NCI-H69 (cell line): ENCODE measurements at regions not wholly inside any gene's neighbourhood (a gene's known extent, or its start where the extent isn't known, plus 50 kb on each side); places are given as distances from the start of the nearest gene placed in this dataset.
A peak's percentile ranks its signal among the peaks of the same experiment; 100 is the strongest.
"Not testable (repeated sequence)": the region's sequence is repeated elsewhere in the genome, so short reads cannot be mapped to it uniquely, and the experiment has no call there.

Experiments used
- DNase-seq: peaks from one replicate; lab custom pipeline; 2025; lab: John Stamatoyannopoulos, UW

DNA sequence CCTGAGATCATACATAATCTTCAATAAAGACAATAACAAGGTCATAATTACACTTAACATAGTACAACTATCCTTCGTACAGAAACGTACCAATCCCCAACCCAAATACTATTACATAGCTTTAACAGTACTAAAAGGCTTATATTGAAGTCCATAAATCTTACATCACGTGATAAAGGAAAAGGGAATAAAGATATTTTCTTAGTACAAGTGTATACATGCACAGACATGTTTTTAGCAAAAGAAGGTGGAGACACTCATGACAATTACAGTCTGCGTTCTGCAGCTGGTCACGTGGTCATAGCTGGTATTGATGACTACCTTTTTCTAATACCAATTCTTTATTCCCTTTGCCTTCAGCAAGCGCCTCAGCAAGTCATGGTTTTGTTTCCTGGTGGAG is 464.5 kb upstream of the SLITRK5 start:
- no peak for DNase-seq

DNA sequence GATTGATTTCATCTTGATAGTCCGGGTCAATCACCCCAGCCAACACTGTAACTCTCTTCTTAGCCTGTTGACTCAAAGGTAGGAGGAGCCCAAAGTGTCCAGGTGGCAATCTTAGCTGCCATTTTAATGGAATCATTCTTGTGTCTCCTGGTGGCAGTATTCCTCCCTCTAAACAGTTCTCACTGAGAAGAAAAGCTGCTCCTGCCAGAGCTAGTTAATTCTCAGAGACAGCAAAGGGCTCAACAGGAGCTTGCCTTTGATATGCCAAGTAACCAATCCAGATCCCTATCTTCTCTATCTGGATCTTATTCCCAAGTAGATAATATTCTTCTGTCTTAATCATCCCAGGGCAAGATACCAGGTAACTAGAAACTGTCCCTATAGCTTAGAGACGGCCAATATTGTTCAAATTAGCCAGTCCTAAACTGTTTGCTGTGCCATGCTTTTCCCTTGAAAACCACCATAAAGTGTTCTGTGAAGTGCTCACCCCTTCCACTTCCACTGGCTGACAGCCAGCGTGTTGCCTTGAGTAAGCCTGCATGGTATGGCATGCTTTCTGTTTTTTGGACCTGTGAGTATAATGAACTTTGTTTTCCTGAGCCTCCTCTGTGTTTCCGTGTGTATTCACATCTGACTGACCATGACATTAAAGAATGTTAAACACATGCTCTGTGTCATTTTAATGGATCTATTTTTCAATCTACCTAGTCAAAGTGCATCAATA is 463.7 kb upstream of the SLITRK5 start:
- DNase-seq: peak; percentile 71

DNA sequence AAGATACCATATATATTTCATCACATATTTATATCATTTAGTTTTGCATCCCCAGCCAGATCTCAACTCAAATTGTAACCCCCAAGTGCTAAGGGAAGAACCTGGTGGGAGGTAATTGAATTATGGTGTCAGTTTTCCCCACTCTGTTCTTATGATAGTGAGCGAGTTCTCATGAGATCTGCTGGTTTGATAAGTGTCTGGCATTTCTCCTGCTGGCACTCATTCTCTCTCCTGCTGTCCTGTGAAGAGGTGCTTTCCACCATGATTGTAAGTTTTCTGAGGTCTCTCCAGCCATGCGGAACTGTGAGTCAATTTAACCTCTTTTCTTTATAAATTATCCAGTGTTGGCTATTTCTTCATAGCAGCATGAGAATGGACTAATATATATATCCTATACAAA is 462.5 kb upstream of the SLITRK5 start:
- peak; percentile 52 for DNase-seq

DNA sequence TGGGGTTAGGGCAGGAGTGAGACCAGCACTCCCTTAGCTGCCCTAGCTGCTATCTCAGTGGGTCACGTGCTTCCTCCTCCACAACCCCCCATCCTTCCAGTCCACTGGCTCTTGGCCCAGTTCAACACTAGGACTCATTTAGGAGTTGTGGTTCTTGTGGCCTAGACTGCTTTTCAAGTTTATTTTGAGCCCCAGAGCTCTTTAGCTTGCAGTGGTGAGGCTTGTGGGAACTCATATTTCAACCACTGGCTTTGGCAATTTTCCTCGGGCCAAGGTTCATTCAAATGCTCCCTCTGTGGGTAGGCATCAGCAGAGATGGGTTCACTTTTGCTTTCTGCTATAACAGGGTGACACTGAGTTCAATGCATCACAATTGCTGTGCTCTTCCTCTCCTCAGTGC is 436.2 kb upstream of the SLITRK5 start:
- no peak for DNase-seq

DNA sequence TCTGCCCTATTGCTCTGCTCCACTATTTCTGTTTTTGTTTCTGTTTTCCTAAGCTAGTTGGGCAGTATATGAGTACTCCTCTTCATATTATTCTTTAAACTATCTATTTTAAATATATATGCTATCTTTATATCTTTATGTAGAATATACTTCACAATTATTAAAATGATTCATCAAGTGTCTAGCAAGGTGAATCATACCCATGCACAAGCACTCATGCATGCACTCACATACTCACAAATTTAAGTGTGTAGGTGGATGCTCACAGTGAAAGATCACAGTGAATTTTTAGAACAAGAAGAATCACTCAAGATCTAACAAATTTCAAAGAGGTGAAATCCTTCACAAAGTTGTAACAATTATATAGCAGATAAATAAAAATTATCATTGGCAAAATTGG is 435.6 kb upstream of the SLITRK5 start:
- no peak for DNase-seq

GRCh38 chr13:87244256-87244890 is 426.8 kb upstream of the SLITRK5 start:
- DNase-seq: no peak

DNA sequence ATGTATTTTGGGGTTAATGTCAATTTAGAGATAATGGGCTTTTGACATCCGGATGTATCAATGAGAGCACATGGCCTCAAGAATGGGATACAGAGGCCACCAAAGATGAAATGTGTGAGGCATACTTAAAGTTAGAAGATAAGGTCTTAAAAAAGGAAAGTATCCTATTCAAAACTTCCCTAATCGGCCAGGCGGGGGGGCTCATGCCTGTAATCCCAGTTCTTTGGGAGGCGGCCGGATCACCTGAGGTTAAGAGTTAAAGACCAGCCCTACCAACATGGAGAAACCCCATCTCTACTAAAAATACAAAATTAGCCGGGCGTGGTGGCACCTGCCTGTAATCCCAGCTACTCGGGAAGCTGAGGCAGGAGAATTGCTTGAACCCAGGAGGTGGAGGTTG is 421.3 kb upstream of the SLITRK5 start:
- DNase-seq: not testable (repeated sequence)

DNA sequence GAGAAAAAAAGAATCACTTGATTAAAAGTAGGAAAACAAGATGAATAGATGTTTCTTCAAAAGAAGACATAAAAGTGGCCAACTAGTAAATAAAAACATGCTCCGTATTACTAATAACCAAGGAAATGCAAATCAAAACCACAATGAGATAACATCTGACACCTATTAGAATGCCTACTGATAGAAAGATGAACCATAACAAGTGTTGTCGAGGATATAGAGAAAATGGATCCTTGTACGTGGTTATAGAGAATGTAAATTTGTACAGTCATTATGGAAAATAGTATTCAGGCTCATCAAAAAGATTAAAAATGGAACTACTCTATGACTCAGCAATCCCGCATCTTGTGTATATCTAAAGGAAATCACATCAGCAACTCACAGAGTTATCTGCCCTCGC is 415.8 kb upstream of the SLITRK5 start:
- no peak for DNase-seq

DNA sequence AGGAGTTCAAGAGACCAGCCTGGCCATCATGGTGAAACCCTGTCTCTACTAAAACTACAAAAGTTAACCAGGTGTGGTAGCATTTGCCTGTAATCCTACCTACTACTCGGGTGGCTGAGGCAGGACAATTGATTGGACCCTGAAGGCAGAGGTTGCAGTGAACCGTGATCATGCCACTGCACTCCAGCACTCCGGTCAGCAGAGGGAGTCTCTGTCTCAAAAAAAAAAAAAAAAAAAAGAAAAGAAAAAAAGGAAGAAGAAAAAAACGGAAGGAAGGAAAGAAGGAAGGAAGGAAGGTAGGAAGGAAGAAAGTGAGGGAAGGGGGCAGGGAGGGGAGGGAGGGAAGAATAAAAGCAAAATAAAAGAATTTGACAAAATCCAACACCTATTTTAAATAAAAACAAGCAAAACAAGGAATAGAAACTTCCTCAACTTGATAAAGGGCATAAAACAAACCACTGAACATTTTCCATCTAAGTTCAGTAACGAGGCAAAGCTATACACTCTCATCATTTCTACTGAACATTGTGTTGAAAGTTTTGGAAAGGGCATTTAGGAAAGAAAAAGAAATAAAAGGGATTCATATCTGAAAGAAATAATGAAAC is 411.6 kb upstream of the SLITRK5 start:
- peak; percentile 47 for DNase-seq

- peak; percentile 76 for DNase-seq
These were observed 396.9 kb upstream of the SLITRK5 start for GRCh38 chr13:87274209-87274819.

DNA sequence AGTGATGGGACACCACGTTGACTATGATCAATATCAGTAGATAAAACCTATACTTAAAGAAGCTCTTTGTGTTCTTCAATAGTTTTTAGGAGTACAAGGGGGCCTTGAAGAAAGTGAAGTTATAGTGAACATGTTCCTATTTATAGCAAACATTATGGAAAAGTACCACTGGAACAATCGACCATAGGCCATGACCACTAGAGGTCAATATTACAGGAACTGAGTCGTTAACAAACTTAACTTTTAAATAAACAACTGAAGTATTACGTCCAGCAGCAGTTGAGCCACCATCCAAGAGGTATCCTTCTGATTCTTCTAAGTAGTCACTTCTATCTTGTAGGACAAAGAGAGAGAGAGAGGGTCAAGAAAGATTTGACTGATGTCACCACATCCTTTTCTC is 391.0 kb upstream of the SLITRK5 start:
- no peak for DNase-seq

DNA sequence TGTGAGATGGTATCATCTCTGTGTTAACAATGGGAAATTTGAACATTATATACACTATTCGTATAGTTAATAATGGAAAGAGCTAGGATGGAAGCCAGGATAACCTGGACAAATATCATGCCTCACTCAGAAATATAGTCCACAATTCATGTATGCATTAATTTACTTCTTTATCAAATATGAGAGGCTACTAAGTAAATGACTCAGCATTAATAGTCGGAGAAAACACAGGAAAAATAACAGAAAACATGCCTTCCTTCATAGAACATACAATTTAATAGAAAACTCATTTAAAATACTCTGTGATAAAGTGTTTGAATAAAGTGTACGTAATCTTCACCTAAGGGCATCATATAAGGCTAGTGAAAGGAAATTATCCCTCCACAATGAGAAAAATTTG is 383.4 kb upstream of the SLITRK5 start:
- DNase-seq: no peak

- no peak for DNase-seq
These were observed 375.5 kb upstream of the SLITRK5 start for GRCh38 chr13:87295636-87296035.

DNA sequence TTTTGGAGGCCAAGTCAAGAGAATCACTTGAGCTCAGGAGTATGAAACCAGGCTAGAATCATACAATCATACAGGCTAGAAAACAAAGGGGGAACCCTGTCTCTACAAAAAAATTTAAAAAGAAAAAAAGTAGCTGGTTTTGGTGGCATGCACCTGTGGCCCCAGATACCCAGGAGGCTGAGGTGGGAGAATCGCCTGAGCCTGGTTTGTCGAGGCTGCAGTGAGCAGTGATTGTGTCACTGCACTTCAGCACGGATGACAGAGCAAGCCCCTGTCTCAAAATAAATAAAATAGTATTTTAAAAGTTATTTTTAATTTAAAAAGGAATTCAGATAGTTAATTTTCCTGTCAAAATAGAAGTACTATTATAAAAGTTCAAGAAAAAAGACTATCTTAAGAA is 369.1 kb upstream of the SLITRK5 start:
- no peak for DNase-seq

GRCh38 chr13:87302931-87303330 is 368.2 kb upstream of the SLITRK5 start:
- peak; percentile 38 for DNase-seq

DNA sequence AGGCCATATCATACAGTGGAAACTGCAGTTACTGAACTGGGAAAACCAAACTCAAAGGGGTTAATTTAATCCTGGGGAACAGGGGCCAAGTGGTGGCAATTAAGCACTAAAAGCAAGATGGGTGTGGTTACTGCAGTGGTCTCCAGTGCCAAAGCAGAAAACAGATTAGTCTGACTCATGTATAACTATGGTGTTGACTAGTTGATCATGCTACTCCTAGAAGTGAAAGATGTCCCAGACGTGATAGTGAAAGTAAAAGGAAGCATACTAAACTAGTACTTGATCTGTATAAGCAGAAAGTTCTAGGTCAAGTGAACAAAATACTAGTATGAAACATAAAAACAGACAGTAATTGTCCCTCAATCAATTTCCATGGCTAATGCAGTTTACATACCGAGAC is 360.0 kb upstream of the SLITRK5 start:
- peak; percentile 7 for DNase-seq

DNA sequence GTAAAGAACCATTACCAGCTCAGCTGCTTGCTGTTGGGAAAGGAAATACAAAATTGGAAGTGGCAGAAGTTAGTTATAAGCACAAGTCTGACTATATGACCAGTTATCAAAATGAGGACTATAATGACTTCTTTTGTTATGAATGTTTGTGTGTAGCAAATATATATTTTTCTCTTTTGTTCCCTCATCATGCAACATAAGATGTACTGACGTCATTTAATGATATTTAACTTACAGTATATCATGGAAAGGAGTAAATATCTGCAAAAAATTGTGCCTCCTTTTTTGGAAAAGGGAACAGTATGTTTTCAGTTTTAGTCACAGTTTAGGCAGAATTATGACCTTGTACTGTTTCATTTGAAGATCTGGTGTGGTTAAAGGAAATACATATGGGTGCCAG is 356.3 kb upstream of the SLITRK5 start:
- no peak for DNase-seq

DNA sequence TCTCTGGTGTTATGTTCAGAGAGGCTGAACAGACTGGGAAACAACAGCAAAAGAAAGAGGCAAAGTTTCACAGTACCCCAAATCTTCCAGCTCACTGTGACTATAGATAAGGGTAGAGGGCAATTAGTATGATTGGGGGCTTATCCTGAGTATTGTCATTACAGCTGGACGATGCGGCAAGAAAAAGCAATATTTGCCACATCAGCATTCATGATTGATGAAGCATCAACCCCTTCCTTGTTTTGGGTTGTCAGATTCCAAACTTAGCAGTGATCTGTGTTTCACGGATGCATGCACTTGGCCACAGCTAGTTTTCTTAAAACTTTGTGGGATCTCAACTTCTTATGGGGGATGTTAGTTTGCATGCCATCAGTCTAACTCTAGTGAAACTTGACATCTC is 348.8 kb upstream of the SLITRK5 start:
- DNase-seq: no peak

DNA sequence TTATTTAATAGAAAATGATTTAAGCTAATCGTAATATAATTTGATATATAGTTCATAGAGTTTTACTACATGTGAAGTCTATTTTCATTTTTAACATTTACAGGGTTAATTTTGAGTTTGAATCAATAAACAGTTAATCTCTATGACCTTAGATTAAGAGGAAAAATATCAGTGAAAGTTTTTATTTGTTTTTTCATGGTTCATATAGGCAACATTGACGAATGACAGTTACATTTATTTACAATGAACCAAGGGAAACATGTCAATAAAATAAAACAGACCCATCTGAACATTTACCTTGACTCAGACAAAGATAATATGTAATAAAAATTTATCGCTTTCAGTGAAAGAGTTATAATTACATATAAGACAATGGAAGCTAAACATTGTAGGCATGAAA is 346.6 kb upstream of the SLITRK5 start:
- DNase-seq: no peak

DNA sequence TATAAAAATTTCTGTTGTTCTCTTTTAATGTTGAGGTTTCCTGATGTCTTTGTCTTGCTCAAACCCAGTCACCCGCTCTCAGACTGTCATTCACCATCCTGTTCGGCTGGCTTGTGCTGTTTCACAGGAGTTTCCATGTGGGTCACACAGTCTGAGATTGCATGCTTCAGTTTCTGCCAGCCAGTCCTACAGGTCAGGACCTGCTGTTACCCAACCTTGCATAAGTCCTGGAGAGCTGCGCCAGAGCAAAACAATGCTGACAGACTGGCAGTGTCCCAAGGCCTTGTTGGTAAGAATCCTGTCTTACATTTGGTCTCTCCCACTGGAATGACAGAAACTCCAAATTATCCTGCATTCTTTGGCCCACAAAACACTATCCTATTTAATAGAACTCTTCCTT is 340.0 kb upstream of the SLITRK5 start:
- peak; percentile 30 for DNase-seq

DNA sequence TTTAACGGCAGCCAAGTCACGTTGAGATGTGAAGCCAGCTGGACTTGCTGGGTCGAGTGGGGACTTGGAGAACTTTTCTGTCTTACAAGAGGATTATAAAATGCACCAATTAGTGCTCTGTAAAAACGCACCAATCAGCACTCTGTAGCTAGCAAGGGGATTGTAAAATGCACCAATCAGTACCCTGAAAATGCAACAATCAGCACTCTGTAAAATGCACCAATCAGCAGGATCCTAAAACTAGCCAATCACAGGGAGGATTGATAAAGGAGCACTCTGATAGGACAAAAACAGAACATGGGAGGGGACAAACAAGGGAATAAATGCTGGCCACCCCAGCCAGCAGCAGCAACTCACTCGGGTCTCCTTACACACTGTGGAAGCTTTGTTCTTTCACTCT is 337.6 kb upstream of the SLITRK5 start:
- no peak for DNase-seq

DNA sequence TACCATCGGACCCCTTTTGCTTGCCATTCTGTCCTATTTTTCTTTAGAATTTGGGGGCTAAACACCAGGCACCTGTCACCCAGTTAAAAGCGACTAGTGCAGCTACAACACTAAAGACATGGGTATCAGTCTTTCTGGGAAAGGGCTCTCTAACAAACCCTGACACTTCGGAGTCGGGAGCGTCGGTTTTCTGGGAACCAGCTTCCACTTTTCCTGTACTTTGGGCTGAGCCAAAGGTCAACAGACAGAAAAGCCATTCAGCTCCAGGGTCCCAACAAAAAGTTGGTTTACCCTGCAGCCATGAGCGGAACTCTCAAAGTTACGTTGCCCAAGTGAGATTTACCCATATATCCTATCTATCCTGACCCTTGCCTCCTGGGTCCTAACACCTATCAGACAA is 337.0 kb upstream of the SLITRK5 start:
- DNase-seq: no peak

- not testable (repeated sequence) for DNase-seq
These were observed 334.8 kb upstream of the SLITRK5 start for GRCh38 chr13:87336346-87336889.
